K562 (cell line): ENCODE measurements at regions not wholly inside any gene's neighbourhood (a gene's known extent, or its start where the extent isn't known, plus 50 kb on each side); places are given as distances from the start of the nearest gene placed in this dataset.

Experiments used
- ATAC-seq: fragments of 200-7000 bp; cut with Tn5 transposase; 3 replicates; pipeline ENCODE4 v1.9.1; 2020; ENCODE audit warnings: moderate library complexity
- BruUV-seq: library from RNA; stranded (reverse); fragments of 400-500 nt; replicated peaks from 2 replicates; lab custom pipeline; 2021; lab: Mats Ljungman, UMichigan
- CTCF ChIA-PET: fragments of 300-600 bp; formaldehyde crosslinking; extraction: SDS; loops from one replicate; lab custom pipeline; 2021; ENCODE audit warnings: low intra/inter-chr PET ratio; lab: Yijun Ruan, JAX
- POLR2A ChIA-PET: fragments of 300-600, 350-650 bp; sonication (Branson Sonifier 250); formaldehyde crosslinking; extraction: SDS; loops from one replicate; lab custom pipeline; 2021; ENCODE audit warnings: antibody characterized with exemption, inconsistent platforms; lab: Yijun Ruan, JAX
- DNase-seq, 4 experiments: peaks; one replicate each; pipeline versions ENCODE4 v3.0.0 to v3.0.0-alpha.2; 2011 to 2018; ENCODE audit warnings: low spot score in 3 of 4, mixed read lengths in 3 of 4; ENCODE audit errors: extremely low read depth in 1 of 4
- FAIRE-seq: peaks from 2 replicates; lab custom pipeline; 2011; peaks lifted over from hg19 to GRCh38; lab: Jason Lieb, UNC
- H2AFZ ChIP-seq: 2 replicates; pipeline ENCODE4 v1.6.0; 2011; ENCODE audit warnings: low read depth, low read length, control low read depth, inconsistent platforms
- H3K27ac ChIP-seq: fragments of 200-600 bp; 3 replicates; pipeline ENCODE4 v1.8.0; 2011; ENCODE audit warnings: low read depth, mild to moderate bottlenecking, control low read depth, inconsistent platforms, low read length, moderate library complexity, mixed read lengths; ENCODE audit errors: extremely low read depth
- H3K27me3 ChIP-seq, 2 experiments: fragments of 300-600 bp in 1 of 2; 2 replicates in 1 of 2; 3 replicates in 1 of 2; pipeline versions ENCODE4 v1.6.0 to v1.8.0; 2011; ENCODE audit warnings: inconsistent platforms in 2 of 2, low read length in 2 of 2, mild to moderate bottlenecking in 1 of 2, mixed read lengths in 1 of 2, moderate library complexity in 1 of 2; ENCODE audit not compliant: control insufficient read depth in 2 of 2, insufficient read depth in 2 of 2
- H3K36me3 ChIP-seq: fragments of 300-600 bp; 3 replicates; pipeline ENCODE4 v1.8.0; 2011; ENCODE audit warnings: mild to moderate bottlenecking, low read length, inconsistent platforms; ENCODE audit not compliant: control insufficient read depth, insufficient read depth
- H3K4me1 ChIP-seq, 2 experiments: fragments of 200-600 bp in 1 of 2; replicated peaks in 1 of 2; 2 replicates in 1 of 2; 3 replicates in 1 of 2; pipeline versions ENCODE4 v1.5.1 to v1.8.0; 2011; ENCODE audit warnings: inconsistent platforms in 2 of 2, low read length in 2 of 2, mild to moderate bottlenecking in 1 of 2, mixed read lengths in 1 of 2, moderate library complexity in 1 of 2; ENCODE audit not compliant: control insufficient read depth in 2 of 2, insufficient read depth in 2 of 2
- H3K4me2 ChIP-seq: 2 replicates; pipeline ENCODE4 v1.6.1; 2011; ENCODE audit warnings: low read length, control low read depth, inconsistent platforms, mixed read lengths; ENCODE audit not compliant: insufficient read depth
- H3K4me3 ChIP-seq: fragments of 200-600 bp; sonication (generic), shearing (Covaris generic); 2 replicates; pipeline ENCODE4 v1.5.1; 2016; ENCODE audit warnings: control low read depth, inconsistent platforms
- H3K79me2 ChIP-seq: fragments of 200-600 bp; 3 replicates; pipeline ENCODE4 v1.8.0; 2011; ENCODE audit warnings: low read length, inconsistent platforms; ENCODE audit not compliant: control insufficient read depth, insufficient read depth
- H3K9ac ChIP-seq, 2 experiments: 2 replicates each; pipeline versions ENCODE4 v1.6.0 to v1.6.1; 2011; ENCODE audit warnings: low read depth in 2 of 2, low read length in 2 of 2, control low read depth in 1 of 2, inconsistent platforms in 1 of 2, mild to moderate bottlenecking in 1 of 2, mixed read lengths in 1 of 2; ENCODE audit not compliant: insufficient read depth in 1 of 2
- H3K9me1 ChIP-seq: one replicate; pipeline ENCODE4 v1.6.0; 2011; ENCODE audit warnings: inconsistent platforms, mild to moderate bottlenecking, low read length, moderate library complexity; ENCODE audit not compliant: control insufficient read depth, insufficient read depth
- H3K9me3 ChIP-seq: replicated peaks from 2 replicates; pipeline ENCODE4 v1.5.1; 2011; ENCODE audit warnings: low read depth, low read length, inconsistent platforms; ENCODE audit not compliant: control insufficient read depth, insufficient read depth
- H4K20me1 ChIP-seq: replicated peaks from 2 replicates; pipeline ENCODE4 v1.6.1; 2011; ENCODE audit warnings: low read length, inconsistent platforms, mixed read lengths; ENCODE audit not compliant: control insufficient read depth, insufficient read depth
- ARID1B ChIP-seq: fragments of 450-650 bp; IDR thresholded peaks from 2 replicates; pipeline ENCODE4 v1.6.1; 2016; ENCODE audit warnings: antibody characterized with exemption, mild to moderate bottlenecking, inconsistent platforms
- KLF1 ChIP-seq: fragments of 450-650 bp; IDR thresholded peaks from 2 replicates; pipeline ENCODE4 v1.6.1; 2016; ENCODE audit warnings: missing genetic modification characterization, missing compliant biosample characterization
- MEF2A ChIP-seq: IDR thresholded peaks from 2 replicates; pipeline ENCODE4 v1.6.1; 2011; ENCODE audit warnings: low read depth, mild to moderate bottlenecking, low read length, moderate library complexity; ENCODE audit not compliant: control insufficient read depth
- NR2C1 ChIP-seq, 2 experiments: fragments of 450-650 bp; IDR thresholded peaks; 2 replicates each; pipeline ENCODE4 v1.6.1; 2017; ENCODE audit warnings: mild to moderate bottlenecking in 2 of 2, antibody characterized with exemption in 1 of 2, inconsistent platforms in 1 of 2, missing compliant biosample characterization in 1 of 2, missing genetic modification characterization in 1 of 2
- UBTF ChIP-seq, 2 experiments: IDR thresholded peaks; 2 replicates each; pipeline ENCODE4 v1.6.1; 2012; ENCODE audit warnings: improper control_type of control experiment in 2 of 2, low read depth in 2 of 2, low read length in 2 of 2, borderline replicate concordance in 1 of 2
- ZNF277 ChIP-seq: fragments of 250-450 bp; sonication (Bioruptor Pico); IDR thresholded peaks from 2 replicates; pipeline ENCODE4 v1.8.0; 2022; ENCODE audit warnings: inconsistent platforms, mild to moderate bottlenecking, moderate library complexity, borderline replicate concordance
- ZNF780A ChIP-seq: fragments of 250-450 bp; sonication (Bioruptor Pico); IDR thresholded peaks from 2 replicates; pipeline ENCODE4 v1.5.0; 2021; ENCODE audit warnings: mild to moderate bottlenecking
- ZNF830 ChIP-seq: fragments of 250-450 bp; sonication (Bioruptor Pico); IDR thresholded peaks from 2 replicates; pipeline ENCODE4 v1.5.0; 2021; ENCODE audit warnings: mild to moderate bottlenecking
- WGBS: fragments of 100-300 bp; shearing (Covaris generic); methylation state at CpG from one replicate; pipeline ENCODE4 v1.1.6; 2016; ENCODE audit warnings: low coverage, mixed read lengths; ENCODE audit not compliant: insufficient coverage; ENCODE audit errors: missing lambda C conversion rate; 5-methylcytosine and 5-hydroxymethylcytosine counted together
- in situ Hi-C: fragments of 300-500 bp; cut with MboI; formaldehyde crosslinking; loops from 4 replicates; pipeline ENCODE4 v1.15.0; 2018; ENCODE audit warnings: inconsistent platforms, mixed read lengths
- intact Hi-C: fragments of 100-400 bp; cut with micrococcal nuclease; formaldehyde crosslinking; loops from 2 replicates; pipeline ENCODE4 v1.14.2; 2022
- TF ChIP-seq, protein P1 (sequence below), 2 experiments: fragments of 450-650 bp; IDR thresholded peaks; 2 replicates each; pipeline ENCODE4 v1.6.1; 2018; ENCODE audit warnings: mild to moderate bottlenecking in 2 of 2, low read depth in 1 of 2; ENCODE audit not compliant: partially characterized antibody in 2 of 2
- TF ChIP-seq, protein P2 (sequence below): sonication (generic); formaldehyde crosslinking; IDR thresholded peaks from 2 replicates; pipeline ENCODE4 v1.8.0; 2022; ENCODE audit warnings: mild to moderate bottlenecking, missing genetic modification reagents, borderline replicate concordance

DNA sequence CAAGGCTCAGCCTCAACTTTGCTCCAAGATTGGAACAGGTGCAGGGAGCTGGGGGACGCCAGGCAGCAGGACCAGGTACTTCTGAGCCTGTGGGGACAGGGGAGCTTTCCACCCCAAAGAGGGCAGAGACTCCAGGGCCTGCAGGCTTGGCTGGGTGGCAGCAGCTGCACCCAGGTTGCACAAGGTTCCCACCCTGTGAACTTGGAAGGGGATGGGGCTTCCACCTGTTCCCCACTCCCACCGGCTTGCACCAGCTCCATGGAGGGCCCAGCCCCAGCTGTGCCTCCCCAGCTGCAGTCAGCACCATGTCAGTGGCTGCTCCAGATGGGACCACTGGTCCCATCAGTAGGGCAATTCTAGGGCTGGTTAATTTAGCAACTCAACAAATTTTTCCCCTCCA lies 114.0 kb upstream of the CDKN3 start (continued):
- TF ChIP-seq, protein P1, sequence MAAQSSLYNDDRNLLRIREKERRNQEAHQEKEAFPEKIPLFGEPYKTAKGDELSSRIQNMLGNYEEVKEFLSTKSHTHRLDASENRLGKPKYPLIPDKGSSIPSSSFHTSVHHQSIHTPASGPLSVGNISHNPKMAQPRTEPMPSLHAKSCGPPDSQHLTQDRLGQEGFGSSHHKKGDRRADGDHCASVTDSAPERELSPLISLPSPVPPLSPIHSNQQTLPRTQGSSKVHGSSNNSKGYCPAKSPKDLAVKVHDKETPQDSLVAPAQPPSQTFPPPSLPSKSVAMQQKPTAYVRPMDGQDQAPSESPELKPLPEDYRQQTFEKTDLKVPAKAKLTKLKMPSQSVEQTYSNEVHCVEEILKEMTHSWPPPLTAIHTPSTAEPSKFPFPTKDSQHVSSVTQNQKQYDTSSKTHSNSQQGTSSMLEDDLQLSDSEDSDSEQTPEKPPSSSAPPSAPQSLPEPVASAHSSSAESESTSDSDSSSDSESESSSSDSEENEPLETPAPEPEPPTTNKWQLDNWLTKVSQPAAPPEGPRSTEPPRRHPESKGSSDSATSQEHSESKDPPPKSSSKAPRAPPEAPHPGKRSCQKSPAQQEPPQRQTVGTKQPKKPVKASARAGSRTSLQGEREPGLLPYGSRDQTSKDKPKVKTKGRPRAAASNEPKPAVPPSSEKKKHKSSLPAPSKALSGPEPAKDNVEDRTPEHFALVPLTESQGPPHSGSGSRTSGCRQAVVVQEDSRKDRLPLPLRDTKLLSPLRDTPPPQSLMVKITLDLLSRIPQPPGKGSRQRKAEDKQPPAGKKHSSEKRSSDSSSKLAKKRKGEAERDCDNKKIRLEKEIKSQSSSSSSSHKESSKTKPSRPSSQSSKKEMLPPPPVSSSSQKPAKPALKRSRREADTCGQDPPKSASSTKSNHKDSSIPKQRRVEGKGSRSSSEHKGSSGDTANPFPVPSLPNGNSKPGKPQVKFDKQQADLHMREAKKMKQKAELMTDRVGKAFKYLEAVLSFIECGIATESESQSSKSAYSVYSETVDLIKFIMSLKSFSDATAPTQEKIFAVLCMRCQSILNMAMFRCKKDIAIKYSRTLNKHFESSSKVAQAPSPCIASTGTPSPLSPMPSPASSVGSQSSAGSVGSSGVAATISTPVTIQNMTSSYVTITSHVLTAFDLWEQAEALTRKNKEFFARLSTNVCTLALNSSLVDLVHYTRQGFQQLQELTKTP (IDR thresholded peaks at IDR 0.05; ENCODE audit: low read depth in 1 of 2, partially characterized antibody in 2 of 2) = no peak

DNA sequence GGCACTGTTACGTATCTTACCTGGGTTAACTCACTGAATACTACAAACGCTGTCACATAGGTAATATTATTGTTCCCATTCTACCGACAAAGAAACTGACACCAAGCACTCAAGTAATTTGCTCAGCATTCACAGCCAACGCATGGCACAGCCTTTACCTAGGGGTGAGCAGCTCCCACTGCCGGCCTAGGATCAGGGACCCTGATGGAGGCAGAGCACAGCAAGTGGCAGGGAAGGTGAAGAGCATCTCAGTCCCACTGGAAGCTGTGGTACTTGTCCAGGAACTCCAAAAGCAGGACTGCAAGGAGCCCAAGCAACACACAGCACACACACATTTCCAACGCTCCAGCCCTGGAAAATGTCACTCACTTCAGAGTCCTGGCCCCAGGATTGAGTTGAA lies 111.8 kb upstream of the CDKN3 start:
- DNase-seq (no peak), ATAC-seq (no peak), FAIRE-seq (no peak)
- Histone ChIP-seq H3K4me2 (no peak overlapping the region), H3K4me1 (no peaks in the 10 kb centered on the region), H2AFZ (no peak overlapping the region), H3K9ac (no peak overlapping the region), H3K9me1 (no peaks in the 10 kb centered on the region), H3K4me3 (no peak overlapping the region), H3K9me3 (no peaks in the 10 kb centered on the region), H3K79me2 (no peaks in the 10 kb centered on the region), H3K27ac (no peak overlapping the region), H4K20me1 (no peaks in the 10 kb centered on the region), H3K27me3 (peaks cover 0 to 7% of the 10 kb centered on the region in 2 experiments; a peak in 2 of 5 replicates), H3K36me3 (no peaks in the 10 kb centered on the region)
- in situ Hi-C loops (no loop called here), intact Hi-C loops (no loop called here)
- BruUV-seq = no TSS peak
- CTCF ChIA-PET = no interaction called here
- POLR2A ChIA-PET = no interaction called here
- WGBS = 0% methylated on average over 6 of the region's 6 CpGs
- TF ChIP-seq ZNF277 (CRISPR knock-in tag) (no peak), ZNF830 (CRISPR knock-in tag) (no peak), NR2C1 (IDR thresholded peaks at IDR 0.05) (no peak), NR2C1 (tag; IDR thresholded peaks at IDR 0.05) (no peak), ARID1B (no peak), UBTF (IDR thresholded peaks at IDR 0.05; ENCODE audit: borderline replicate concordance in 1 of 2, low read depth in 2 of 2, low read length in 2 of 2) (no peak), KLF1 (no peak), ZNF780A (CRISPR knock-in tag) (no peak), MEF2A (no peak)
- TF ChIP-seq, protein P2, sequence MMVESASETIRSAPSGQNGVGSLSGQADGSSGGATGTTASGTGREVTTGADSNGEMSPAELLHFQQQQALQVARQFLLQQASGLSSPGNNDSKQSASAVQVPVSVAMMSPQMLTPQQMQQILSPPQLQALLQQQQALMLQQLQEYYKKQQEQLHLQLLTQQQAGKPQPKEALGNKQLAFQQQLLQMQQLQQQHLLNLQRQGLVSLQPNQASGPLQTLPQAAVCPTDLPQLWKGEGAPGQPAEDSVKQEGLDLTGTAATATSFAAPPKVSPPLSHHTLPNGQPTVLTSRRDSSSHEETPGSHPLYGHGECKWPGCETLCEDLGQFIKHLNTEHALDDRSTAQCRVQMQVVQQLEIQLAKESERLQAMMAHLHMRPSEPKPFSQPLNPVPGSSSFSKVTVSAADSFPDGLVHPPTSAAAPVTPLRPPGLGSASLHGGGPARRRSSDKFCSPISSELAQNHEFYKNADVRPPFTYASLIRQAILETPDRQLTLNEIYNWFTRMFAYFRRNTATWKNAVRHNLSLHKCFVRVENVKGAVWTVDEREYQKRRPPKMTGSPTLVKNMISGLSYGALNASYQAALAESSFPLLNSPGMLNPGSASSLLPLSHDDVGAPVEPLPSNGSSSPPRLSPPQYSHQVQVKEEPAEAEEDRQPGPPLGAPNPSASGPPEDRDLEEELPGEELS (CRISPR knock-in tag) = no peak
